Spleen (tissue), 7 donors: ENCODE measurements at regions not wholly inside any gene's neighbourhood (a gene's known extent, or its start where the extent isn't known, plus 50 kb on each side); places are given as distances from the start of the nearest gene placed in this dataset.

Experiments used
- POLR2A ChIP-seq, 3 donors: fragments of 450-650 bp; IDR thresholded peaks; one replicate each; pipeline ENCODE4 v1.5.1; 2017; ENCODE audit warnings: antibody characterized with exemption in 3 of 3, mild to moderate bottlenecking in 1 of 3
- TF ChIP-seq, protein P1 (sequence below), 11 experiments: fragments of 200-600 bp in 7 of 11; fragments of 450-650 bp in 4 of 11; sonication (generic) in 4 of 11; IDR thresholded peaks in 8 of 11; conservative IDR thresholded peaks in 3 of 11; 1 replicate in 7 of 11; 2 replicates in 4 of 11; pipeline versions ENCODE4 v1.4.0 to v1.8.0; 2016 to 2021; ENCODE audit warnings: antibody characterized with exemption in 11 of 11, inconsistent platforms in 4 of 11, mild to moderate bottlenecking in 1 of 11
- donor health status: DM: no; HTN: no; CAD: no; lungs with moderate emphysema.
- donor health status: DM: no; HTN: no; CAD: no.
- donor health status: DM: no; HTN: no; CAD: no.

DNA sequence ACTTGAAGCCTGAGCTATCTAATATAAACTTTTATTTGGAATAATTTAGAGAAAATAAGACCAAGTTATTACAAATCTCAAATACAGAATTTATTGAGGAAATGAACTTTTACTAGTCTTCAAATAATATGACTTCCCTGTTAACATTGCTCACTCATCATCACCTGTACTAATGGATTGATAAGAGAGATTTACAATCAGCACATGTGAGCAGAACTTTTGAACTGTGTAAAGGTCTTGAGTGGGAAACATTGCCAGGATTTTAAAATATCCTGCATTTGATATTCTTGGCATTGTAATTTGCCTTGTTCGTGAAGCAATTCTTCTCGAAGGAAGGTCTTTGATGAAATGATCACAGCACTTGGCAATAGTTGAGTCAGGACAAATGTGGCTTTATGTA lies 111.9 kb downstream of the FGF9 start:
- TF ChIP-seq POLR2A (IDR thresholded peaks at IDR 0.05) = no peak
- TF ChIP-seq, protein P1, sequence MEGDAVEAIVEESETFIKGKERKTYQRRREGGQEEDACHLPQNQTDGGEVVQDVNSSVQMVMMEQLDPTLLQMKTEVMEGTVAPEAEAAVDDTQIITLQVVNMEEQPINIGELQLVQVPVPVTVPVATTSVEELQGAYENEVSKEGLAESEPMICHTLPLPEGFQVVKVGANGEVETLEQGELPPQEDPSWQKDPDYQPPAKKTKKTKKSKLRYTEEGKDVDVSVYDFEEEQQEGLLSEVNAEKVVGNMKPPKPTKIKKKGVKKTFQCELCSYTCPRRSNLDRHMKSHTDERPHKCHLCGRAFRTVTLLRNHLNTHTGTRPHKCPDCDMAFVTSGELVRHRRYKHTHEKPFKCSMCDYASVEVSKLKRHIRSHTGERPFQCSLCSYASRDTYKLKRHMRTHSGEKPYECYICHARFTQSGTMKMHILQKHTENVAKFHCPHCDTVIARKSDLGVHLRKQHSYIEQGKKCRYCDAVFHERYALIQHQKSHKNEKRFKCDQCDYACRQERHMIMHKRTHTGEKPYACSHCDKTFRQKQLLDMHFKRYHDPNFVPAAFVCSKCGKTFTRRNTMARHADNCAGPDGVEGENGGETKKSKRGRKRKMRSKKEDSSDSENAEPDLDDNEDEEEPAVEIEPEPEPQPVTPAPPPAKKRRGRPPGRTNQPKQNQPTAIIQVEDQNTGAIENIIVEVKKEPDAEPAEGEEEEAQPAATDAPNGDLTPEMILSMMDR (IDR thresholded peaks at IDR 0.05 in 8 of 11, conservative IDR thresholded peaks at IDR 0.05 in 3 of 11) = no peak
